ENCODE measurements at regions not wholly inside any gene's neighbourhood (a gene's known extent, or its start where the extent isn't known, plus 50 kb on each side); places are given as distances from the start of the nearest gene placed in this dataset.
"Not testable (repeated sequence)": the region's sequence is repeated elsewhere in the genome, so short reads cannot be mapped to it uniquely, and the experiment has no call there.

- DNase-seq (ENCODE audit: low read depth in 2 of 2): no peak
Measured at GRCh38 chr4:82192017-82192673, 181.6 kb downstream of the HNRNPD start.

GRCh38 chr4:82181789-82182188 lies 192.0 kb downstream of the HNRNPD start:
- DNase-seq (ENCODE audit: low read depth in 2 of 2): no peak

GRCh38 chr4:82172186-82172585 lies 201.6 kb downstream of the HNRNPD start:
- DNase-seq (ENCODE audit: low read depth in 2 of 2): no peak

GRCh38 chr4:82171531-82172155 lies 202.1 kb downstream of the HNRNPD start:
- DNase-seq (ENCODE audit: low read depth in 2 of 2): no peak

GRCh38 chr4:82149750-82150149 lies 224.0 kb downstream of the HNRNPD start:
- no peak for DNase-seq (ENCODE audit: low read depth in 2 of 2)

GRCh38 chr4:82145850-82146249 lies 227.9 kb downstream of the HNRNPD start:
- no peak for DNase-seq (ENCODE audit: low read depth in 2 of 2)

- DNase-seq (ENCODE audit: low read depth in 2 of 2): no peak
Measured at GRCh38 chr4:82140422-82140821, 233.4 kb downstream of the HNRNPD start.

- DNase-seq (ENCODE audit: low read depth in 2 of 2): no peak
Measured at GRCh38 chr4:82139287-82139686, 234.5 kb downstream of the HNRNPD start.

GRCh38 chr4:82138374-82138773 lies 235.4 kb downstream of the HNRNPD start:
- no peak for DNase-seq (ENCODE audit: low read depth in 2 of 2)

GRCh38 chr4:82136161-82136801 lies 237.5 kb downstream of the HNRNPD start:
- no peak for DNase-seq (ENCODE audit: low read depth in 2 of 2)

GRCh38 chr4:82128355-82128754 lies 245.4 kb downstream of the HNRNPD start:
- DNase-seq (ENCODE audit: low read depth in 2 of 2): no peak

GRCh38 chr4:82126512-82127040 lies 247.2 kb downstream of the HNRNPD start:
- DNase-seq (ENCODE audit: low read depth in 2 of 2): no peak

- DNase-seq (ENCODE audit: low read depth in 2 of 2): no peak
Measured at GRCh38 chr4:82125787-82126297, 247.9 kb downstream of the HNRNPD start.

GRCh38 chr4:82124932-82125786 lies 248.6 kb downstream of the HNRNPD start:
- no peak for DNase-seq (ENCODE audit: low read depth in 2 of 2)

- no peak for DNase-seq (ENCODE audit: low read depth in 2 of 2)
Measured at GRCh38 chr4:82124365-82124764, 249.4 kb downstream of the HNRNPD start.

- no peak for DNase-seq (ENCODE audit: low read depth in 2 of 2)
Measured at GRCh38 chr4:82123934-82124333, 249.9 kb downstream of the HNRNPD start.

- DNase-seq (ENCODE audit: low read depth in 2 of 2): not testable (repeated sequence)
Measured at GRCh38 chr4:82115183-82115582, 258.6 kb downstream of the HNRNPD start.

- DNase-seq (ENCODE audit: low read depth in 2 of 2): no peak
Measured at GRCh38 chr4:82108506-82108905, 265.3 kb downstream of the HNRNPD start.

- DNase-seq (ENCODE audit: low read depth in 2 of 2): no peak
Measured at GRCh38 chr4:82104578-82104977, 269.2 kb downstream of the HNRNPD start.

- DNase-seq (ENCODE audit: low read depth in 2 of 2): no peak
Measured at GRCh38 chr4:82099928-82100579, 273.7 kb downstream of the HNRNPD start.

- DNase-seq (ENCODE audit: low read depth in 2 of 2): no peak
Measured at GRCh38 chr4:82097504-82097903, 276.3 kb downstream of the HNRNPD start.

All from activated CD8-positive, alpha-beta memory T cell treated with anti-CD3 and anti-CD28 coated beads for 4 hours (primary cell).